ENCODE measurements at regions not wholly inside any gene's neighbourhood (a gene's known extent, or its start where the extent isn't known, plus 50 kb on each side); places are given as distances from the start of the nearest gene placed in this dataset.
A peak's percentile ranks its signal among the peaks of the same experiment; 100 is the strongest.

- TF ChIP-seq, protein P1, sequence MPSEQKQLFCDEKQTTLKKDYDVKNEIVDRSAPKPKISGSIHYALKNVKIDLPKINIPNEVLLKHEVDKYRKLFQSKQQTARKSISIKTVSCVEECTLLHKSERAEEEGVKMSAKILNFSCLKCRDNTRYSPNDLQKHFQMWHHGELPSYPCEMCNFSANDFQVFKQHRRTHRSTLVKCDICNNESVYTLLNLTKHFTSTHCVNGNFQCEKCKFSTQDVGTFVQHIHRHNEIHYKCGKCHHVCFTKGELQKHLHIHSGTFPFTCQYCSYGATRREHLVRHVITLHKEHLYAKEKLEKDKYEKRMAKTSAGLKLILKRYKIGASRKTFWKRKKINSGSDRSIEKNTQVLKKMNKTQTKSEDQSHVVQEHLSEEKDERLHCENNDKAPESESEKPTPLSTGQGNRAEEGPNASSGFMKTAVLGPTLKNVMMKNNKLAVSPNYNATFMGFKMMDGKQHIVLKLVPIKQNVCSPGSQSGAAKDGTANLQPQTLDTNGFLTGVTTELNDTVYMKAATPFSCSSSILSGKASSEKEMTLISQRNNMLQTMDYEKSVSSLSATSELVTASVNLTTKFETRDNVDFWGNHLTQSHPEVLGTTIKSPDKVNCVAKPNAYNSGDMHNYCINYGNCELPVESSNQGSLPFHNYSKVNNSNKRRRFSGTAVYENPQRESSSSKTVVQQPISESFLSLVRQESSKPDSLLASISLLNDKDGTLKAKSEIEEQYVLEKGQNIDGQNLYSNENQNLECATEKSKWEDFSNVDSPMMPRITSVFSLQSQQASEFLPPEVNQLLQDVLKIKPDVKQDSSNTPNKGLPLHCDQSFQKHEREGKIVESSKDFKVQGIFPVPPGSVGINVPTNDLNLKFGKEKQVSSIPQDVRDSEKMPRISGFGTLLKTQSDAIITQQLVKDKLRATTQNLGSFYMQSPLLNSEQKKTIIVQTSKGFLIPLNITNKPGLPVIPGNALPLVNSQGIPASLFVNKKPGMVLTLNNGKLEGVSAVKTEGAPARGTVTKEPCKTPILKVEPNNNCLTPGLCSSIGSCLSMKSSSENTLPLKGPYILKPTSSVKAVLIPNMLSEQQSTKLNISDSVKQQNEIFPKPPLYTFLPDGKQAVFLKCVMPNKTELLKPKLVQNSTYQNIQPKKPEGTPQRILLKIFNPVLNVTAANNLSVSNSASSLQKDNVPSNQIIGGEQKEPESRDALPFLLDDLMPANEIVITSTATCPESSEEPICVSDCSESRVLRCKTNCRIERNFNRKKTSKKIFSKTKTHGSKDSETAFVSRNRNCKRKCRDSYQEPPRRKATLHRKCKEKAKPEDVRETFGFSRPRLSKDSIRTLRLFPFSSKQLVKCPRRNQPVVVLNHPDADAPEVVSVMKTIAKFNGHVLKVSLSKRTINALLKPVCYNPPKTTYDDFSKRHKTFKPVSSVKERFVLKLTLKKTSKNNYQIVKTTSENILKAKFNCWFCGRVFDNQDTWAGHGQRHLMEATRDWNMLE (tag by site-specific recombination; conservative IDR thresholded peaks at IDR 0.05; ENCODE audit: low read depth): 0 out of 2 replicates have a peak, but pooled peaks have one; percentile 6
- TF ChIP-seq ZNF600 (tag by site-specific recombination; IDR thresholded peaks at IDR 0.05): peak; percentile 21; the same call in 1 of the 2 replicates
- TF ChIP-seq GFI1B (tag by site-specific recombination; IDR thresholded peaks at IDR 0.05): no peak
- TF ChIP-seq BCL6B (tag by site-specific recombination; IDR thresholded peaks at IDR 0.05): no peak
- TF ChIP-seq ZFP41 (tag by site-specific recombination; IDR thresholded peaks at IDR 0.05; ENCODE audit: borderline replicate concordance): no peak
- TF ChIP-seq ZNF837 (tag by site-specific recombination; IDR thresholded peaks at IDR 0.05): no peak
- no peak for TF ChIP-seq ZNF544 (tag by site-specific recombination; IDR thresholded peaks at IDR 0.05)
- peak; percentile 79 for TF ChIP-seq PRDM10 (tag by site-specific recombination; IDR thresholded peaks at IDR 0.05)
- no peak for TF ChIP-seq ZNF292 (tag by site-specific recombination; IDR thresholded peaks at IDR 0.05; ENCODE audit: borderline replicate concordance, low read depth)
- TF ChIP-seq ZNF335 (tag by site-specific recombination; conservative IDR thresholded peaks at IDR 0.05): no peak
- no peak for TF ChIP-seq ZNF777 (tag by site-specific recombination; IDR thresholded peaks at IDR 0.05; ENCODE audit: borderline replicate concordance)
- TF ChIP-seq ZBTB26 (tag by site-specific recombination; optimal IDR thresholded peaks at IDR 0.05): no peak
- no peak for TF ChIP-seq REST (tag by site-specific recombination; IDR thresholded peaks at IDR 0.05)
- no peak for TF ChIP-seq ZSCAN23 (tag by site-specific recombination; IDR thresholded peaks at IDR 0.05)
- no peak for TF ChIP-seq MEIS1 (CRISPR knock-in tag; IDR thresholded peaks at IDR 0.05; ENCODE audit: borderline replicate concordance)
- peak; percentile 41; the same call in 1 of the 2 replicates for TF ChIP-seq ZNF324 (tag by site-specific recombination; IDR thresholded peaks at IDR 0.05)
- no peak for TF ChIP-seq KLF1 (tag by site-specific recombination; IDR thresholded peaks at IDR 0.05)
- no peak for TF ChIP-seq ZNF514 (tag by site-specific recombination; IDR thresholded peaks at IDR 0.05)
- TF ChIP-seq ZNF623 (tag by site-specific recombination; IDR thresholded peaks at IDR 0.05): no peak
- TF ChIP-seq ZNF2 (tag by site-specific recombination; IDR thresholded peaks at IDR 0.05): no peak
- no peak for TF ChIP-seq ZNF175 (tag by site-specific recombination; IDR thresholded peaks at IDR 0.05)
Observed at GRCh38 chr15:59918994-59919951, 84.8 kb upstream of the FOXB1 start (continued).
